ENCODE measurements at regions not wholly inside any gene's neighbourhood (a gene's known extent, or its start where the extent isn't known, plus 50 kb on each side); places are given as distances from the start of the nearest gene placed in this dataset.

GRCh38 chr2:155393406-155393805, 694.9 kb downstream of the KCNJ3 start:
- TF ChIP-seq CTCF (IDR thresholded peaks at IDR 0.05) (no peak), POLR2A (IDR thresholded peaks at IDR 0.05) (no peak)
